WTC11 (cell line): ENCODE measurements at regions not wholly inside any gene's neighbourhood (a gene's known extent, or its start where the extent isn't known, plus 50 kb on each side); places are given as distances from the start of the nearest gene placed in this dataset.

Experiments
- ATAC-seq: fragments of 200-7000 bp; cut with Tn5 transposase; 2 replicates; pipeline ENCODE4 v1.10.0; 2021; ENCODE audit warnings: mild to moderate bottlenecking, moderate library complexity
- CTCF ChIA-PET: fragments of 300-600 bp; sonication (Branson Sonifier 250); formaldehyde crosslinking; loops from one replicate; lab custom pipeline; 2021; ENCODE audit warnings: antibody characterized with exemption; lab: Charles Lee
- POLR2A ChIA-PET: fragments of 350-600 bp; sonication (Branson Sonifier 250); formaldehyde crosslinking; loops from one replicate; lab custom pipeline; 2021; ENCODE audit warnings: antibody characterized with exemption; lab: Charles Lee
- DNase-seq: peaks from one replicate; pipeline ENCODE4 v3.0.0; 2021; ENCODE audit warnings: low spot score
- H3K27ac Mint-ChIP-seq: 2 replicates; pipeline ENCODE4 v1.8.0; 2021; ENCODE audit warnings: mixed read lengths
- H3K27me3 Mint-ChIP-seq: 2 replicates; pipeline ENCODE4 v1.8.0; 2021; ENCODE audit warnings: low read depth, mild to moderate bottlenecking, moderate library complexity, mixed read lengths
- H3K36me3 Mint-ChIP-seq: 2 replicates; pipeline ENCODE4 v1.8.0; 2021; ENCODE audit warnings: mixed read lengths
- H3K4me1 Mint-ChIP-seq: 2 replicates; pipeline ENCODE4 v1.8.0; 2022; ENCODE audit warnings: mixed read lengths
- H3K4me3 Mint-ChIP-seq: 2 replicates; pipeline ENCODE4 v1.8.0; 2021; ENCODE audit warnings: mild to moderate bottlenecking, moderate library complexity, mixed read lengths
- H3K9me3 Mint-ChIP-seq: 2 replicates; pipeline ENCODE4 v1.8.0; 2021; ENCODE audit warnings: mixed read lengths
- CBFB ChIP-seq: sonication (generic); formaldehyde crosslinking; IDR thresholded peaks from 2 replicates; pipeline ENCODE4 v1.8.1; 2022; ENCODE audit warnings: mild to moderate bottlenecking, low read depth, missing genetic modification reagents
- ELF4 ChIP-seq: sonication (generic); formaldehyde crosslinking; IDR thresholded peaks from 2 replicates; pipeline ENCODE4 v1.8.1; 2022; ENCODE audit warnings: low read depth, mild to moderate bottlenecking, moderate library complexity, missing genetic modification reagents
- FOXP1 ChIP-seq: sonication (generic); formaldehyde crosslinking; IDR thresholded peaks from 2 replicates; pipeline ENCODE4 v1.8.0; 2022; ENCODE audit warnings: missing genetic modification reagents, mild to moderate bottlenecking, moderate library complexity, borderline replicate concordance
- GRHL2 ChIP-seq: fragments of 250-450 bp; sonication (Bioruptor Pico); IDR thresholded peaks from 2 replicates; pipeline ENCODE4 v1.8.0; 2022; ENCODE audit warnings: mild to moderate bottlenecking, moderate library complexity; ENCODE audit not compliant: insufficient replicate concordance, severe bottlenecking
- HMGA2 ChIP-seq: fragments of 250-450 bp; sonication (Bioruptor Pico); IDR thresholded peaks from 2 replicates; pipeline ENCODE4 v1.4.0; 2021; ENCODE audit warnings: mild to moderate bottlenecking, moderate library complexity
- JAZF1 ChIP-seq: fragments of 250-450 bp; sonication (Bioruptor Pico); IDR thresholded peaks from 2 replicates; pipeline ENCODE4 v1.9.0; 2021; ENCODE audit warnings: moderate library complexity, mild to moderate bottlenecking, inconsistent platforms
- RELA ChIP-seq: sonication (generic); formaldehyde crosslinking; IDR thresholded peaks from 2 replicates; pipeline ENCODE4 v1.8.1; 2022; ENCODE audit warnings: missing genetic modification reagents, mild to moderate bottlenecking, borderline replicate concordance
- ZBTB21 ChIP-seq: sonication (generic); formaldehyde crosslinking; IDR thresholded peaks from 2 replicates; pipeline ENCODE4 v1.8.1; 2023; ENCODE audit warnings: mild to moderate bottlenecking, missing genetic modification reagents, borderline replicate concordance
- ZNF396 ChIP-seq: fragments of 250-450 bp; sonication (Bioruptor Pico); IDR thresholded peaks from 2 replicates; pipeline ENCODE4 v1.8.0; 2021; ENCODE audit warnings: mild to moderate bottlenecking, moderate library complexity, borderline replicate concordance
- ZNF671 ChIP-seq: fragments of 250-450 bp; sonication (Bioruptor Pico); IDR thresholded peaks from 2 replicates; pipeline ENCODE4 v1.8.0; 2021; ENCODE audit warnings: mild to moderate bottlenecking
- TF ChIP-seq, protein P1 (sequence below): fragments of 200-600 bp; IDR thresholded peaks from 2 replicates; pipeline ENCODE4 v1.8.0; 2022; ENCODE audit warnings: antibody characterized with exemption
- TF ChIP-seq, protein P2 (sequence below): sonication (generic); formaldehyde crosslinking; IDR thresholded peaks from 2 replicates; pipeline ENCODE4 v1.8.1; 2022; ENCODE audit warnings: low read depth, missing genetic modification reagents, borderline replicate concordance
- TF ChIP-seq, protein P3 (sequence below): fragments of 250-450 bp; sonication (Bioruptor Pico); IDR thresholded peaks from 2 replicates; pipeline ENCODE4 v1.8.0; 2021; ENCODE audit warnings: mild to moderate bottlenecking
- TF ChIP-seq, protein P4 (sequence below): sonication (generic); formaldehyde crosslinking; IDR thresholded peaks from 2 replicates; pipeline ENCODE4 v1.8.1; 2022; ENCODE audit warnings: missing genetic modification reagents, borderline replicate concordance
- TF ChIP-seq, protein P5 (sequence below): sonication (generic); formaldehyde crosslinking; IDR thresholded peaks from 2 replicates; pipeline ENCODE4 v1.8.0; 2023; ENCODE audit warnings: missing genetic modification reagents, mild to moderate bottlenecking, borderline replicate concordance
- TF ChIP-seq, protein P6 (sequence below): fragments of 250-450 bp; sonication (Bioruptor Pico); IDR thresholded peaks from 2 replicates; pipeline ENCODE4 v1.9.0; 2021; ENCODE audit warnings: mild to moderate bottlenecking
- TF ChIP-seq, protein P7 (sequence below): sonication (generic); formaldehyde crosslinking; IDR thresholded peaks from 2 replicates; pipeline ENCODE4 v1.8.0; 2023; ENCODE audit warnings: mild to moderate bottlenecking, missing genetic modification reagents

DNA sequence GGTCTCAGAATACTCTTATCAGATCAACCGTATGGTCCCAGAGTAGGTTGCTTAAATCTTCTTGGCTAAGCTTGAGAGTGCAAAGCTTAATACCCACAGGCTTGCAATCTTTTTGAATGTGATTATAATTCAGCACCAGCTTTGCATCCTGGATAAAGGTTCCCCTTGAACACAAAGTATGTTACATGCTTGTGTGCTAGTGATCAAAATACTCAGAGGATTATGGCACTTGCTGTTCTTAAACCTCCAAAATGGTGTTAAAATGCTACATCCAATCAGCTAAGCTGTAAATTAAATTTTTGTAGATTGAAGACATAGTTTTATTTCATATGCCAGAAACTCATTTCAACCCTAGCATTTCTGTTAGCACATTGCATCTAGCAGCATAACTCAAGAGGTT is 812.2 kb upstream of the TENM3 start:
- POLR2A ChIA-PET, result no interaction called here
- TF ChIP-seq ELF4 (CRISPR knock-in tag), result no peak
- TF ChIP-seq, protein P1, sequence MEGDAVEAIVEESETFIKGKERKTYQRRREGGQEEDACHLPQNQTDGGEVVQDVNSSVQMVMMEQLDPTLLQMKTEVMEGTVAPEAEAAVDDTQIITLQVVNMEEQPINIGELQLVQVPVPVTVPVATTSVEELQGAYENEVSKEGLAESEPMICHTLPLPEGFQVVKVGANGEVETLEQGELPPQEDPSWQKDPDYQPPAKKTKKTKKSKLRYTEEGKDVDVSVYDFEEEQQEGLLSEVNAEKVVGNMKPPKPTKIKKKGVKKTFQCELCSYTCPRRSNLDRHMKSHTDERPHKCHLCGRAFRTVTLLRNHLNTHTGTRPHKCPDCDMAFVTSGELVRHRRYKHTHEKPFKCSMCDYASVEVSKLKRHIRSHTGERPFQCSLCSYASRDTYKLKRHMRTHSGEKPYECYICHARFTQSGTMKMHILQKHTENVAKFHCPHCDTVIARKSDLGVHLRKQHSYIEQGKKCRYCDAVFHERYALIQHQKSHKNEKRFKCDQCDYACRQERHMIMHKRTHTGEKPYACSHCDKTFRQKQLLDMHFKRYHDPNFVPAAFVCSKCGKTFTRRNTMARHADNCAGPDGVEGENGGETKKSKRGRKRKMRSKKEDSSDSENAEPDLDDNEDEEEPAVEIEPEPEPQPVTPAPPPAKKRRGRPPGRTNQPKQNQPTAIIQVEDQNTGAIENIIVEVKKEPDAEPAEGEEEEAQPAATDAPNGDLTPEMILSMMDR, result no peak
- TF ChIP-seq GRHL2 (CRISPR knock-in tag), result no peak
- no peak overlapping the region for H3K27ac Mint-ChIP-seq
- DNase-seq (no peak), ATAC-seq (no peak)
- no peaks in the 10 kb centered on the region for H3K9me3 Mint-ChIP-seq
- CTCF ChIA-PET, result no interaction called here
- H3K4me3 Mint-ChIP-seq, result no peak overlapping the region
- H3K27me3 Mint-ChIP-seq, result no peaks in the 10 kb centered on the region
- H3K4me1 Mint-ChIP-seq, result peaks cover 18% of the 10 kb centered on the region
- no peaks in the 10 kb centered on the region for H3K36me3 Mint-ChIP-seq

DNA sequence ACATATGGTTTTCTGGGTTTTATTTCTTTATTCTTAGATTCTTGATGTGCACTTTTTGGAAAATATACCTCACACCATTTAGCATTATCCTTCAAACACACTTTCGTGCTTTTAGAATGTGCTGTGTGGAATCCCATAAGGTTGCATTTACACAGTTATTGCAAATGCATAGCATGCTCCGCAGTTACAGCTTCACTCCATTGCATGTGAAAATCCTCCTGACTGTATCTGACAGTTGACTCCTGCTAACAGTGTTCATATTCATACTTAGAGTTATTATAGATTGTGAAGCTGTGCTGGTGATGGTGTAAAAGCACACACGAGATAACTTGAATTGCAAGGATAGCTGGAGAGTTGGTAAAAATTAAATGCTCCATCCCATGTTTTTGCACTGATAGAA is 811.5 kb upstream of the TENM3 start:
- H3K4me1 Mint-ChIP-seq, result peaks cover 18% of the 10 kb centered on the region
- DNase-seq (no peak), ATAC-seq (no peak)
- H3K27ac Mint-ChIP-seq, result peak overlapping the region; percentile 61; the same call in 1 of the 2 replicates
- H3K4me3 Mint-ChIP-seq, result no peak overlapping the region
- H3K27me3 Mint-ChIP-seq, result no peaks in the 10 kb centered on the region
- CTCF ChIA-PET, result no interaction called here
- H3K36me3 Mint-ChIP-seq, result no peaks in the 10 kb centered on the region
- H3K9me3 Mint-ChIP-seq, result no peaks in the 10 kb centered on the region
- POLR2A ChIA-PET, result no interaction called here
- TF ChIP-seq HMGA2 (CRISPR knock-in tag) (no peak), CBFB (CRISPR knock-in tag) (no peak), RELA (no peak), ZBTB21 (CRISPR knock-in tag) (no peak), ZNF671 (CRISPR knock-in tag) (no peak), JAZF1 (no peak), ZNF396 (CRISPR knock-in tag) (no peak), FOXP1 (CRISPR knock-in tag) (no peak)
- TF ChIP-seq, protein P2, sequence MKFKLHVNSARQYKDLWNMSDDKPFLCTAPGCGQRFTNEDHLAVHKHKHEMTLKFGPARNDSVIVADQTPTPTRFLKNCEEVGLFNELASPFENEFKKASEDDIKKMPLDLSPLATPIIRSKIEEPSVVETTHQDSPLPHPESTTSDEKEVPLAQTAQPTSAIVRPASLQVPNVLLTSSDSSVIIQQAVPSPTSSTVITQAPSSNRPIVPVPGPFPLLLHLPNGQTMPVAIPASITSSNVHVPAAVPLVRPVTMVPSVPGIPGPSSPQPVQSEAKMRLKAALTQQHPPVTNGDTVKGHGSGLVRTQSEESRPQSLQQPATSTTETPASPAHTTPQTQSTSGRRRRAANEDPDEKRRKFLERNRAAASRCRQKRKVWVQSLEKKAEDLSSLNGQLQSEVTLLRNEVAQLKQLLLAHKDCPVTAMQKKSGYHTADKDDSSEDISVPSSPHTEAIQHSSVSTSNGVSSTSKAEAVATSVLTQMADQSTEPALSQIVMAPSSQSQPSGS (CRISPR knock-in tag), result no peak
- TF ChIP-seq, protein P3, sequence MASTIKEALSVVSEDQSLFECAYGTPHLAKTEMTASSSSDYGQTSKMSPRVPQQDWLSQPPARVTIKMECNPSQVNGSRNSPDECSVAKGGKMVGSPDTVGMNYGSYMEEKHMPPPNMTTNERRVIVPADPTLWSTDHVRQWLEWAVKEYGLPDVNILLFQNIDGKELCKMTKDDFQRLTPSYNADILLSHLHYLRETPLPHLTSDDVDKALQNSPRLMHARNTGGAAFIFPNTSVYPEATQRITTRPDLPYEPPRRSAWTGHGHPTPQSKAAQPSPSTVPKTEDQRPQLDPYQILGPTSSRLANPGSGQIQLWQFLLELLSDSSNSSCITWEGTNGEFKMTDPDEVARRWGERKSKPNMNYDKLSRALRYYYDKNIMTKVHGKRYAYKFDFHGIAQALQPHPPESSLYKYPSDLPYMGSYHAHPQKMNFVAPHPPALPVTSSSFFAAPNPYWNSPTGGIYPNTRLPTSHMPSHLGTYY, result no peak
- TF ChIP-seq, protein P4, sequence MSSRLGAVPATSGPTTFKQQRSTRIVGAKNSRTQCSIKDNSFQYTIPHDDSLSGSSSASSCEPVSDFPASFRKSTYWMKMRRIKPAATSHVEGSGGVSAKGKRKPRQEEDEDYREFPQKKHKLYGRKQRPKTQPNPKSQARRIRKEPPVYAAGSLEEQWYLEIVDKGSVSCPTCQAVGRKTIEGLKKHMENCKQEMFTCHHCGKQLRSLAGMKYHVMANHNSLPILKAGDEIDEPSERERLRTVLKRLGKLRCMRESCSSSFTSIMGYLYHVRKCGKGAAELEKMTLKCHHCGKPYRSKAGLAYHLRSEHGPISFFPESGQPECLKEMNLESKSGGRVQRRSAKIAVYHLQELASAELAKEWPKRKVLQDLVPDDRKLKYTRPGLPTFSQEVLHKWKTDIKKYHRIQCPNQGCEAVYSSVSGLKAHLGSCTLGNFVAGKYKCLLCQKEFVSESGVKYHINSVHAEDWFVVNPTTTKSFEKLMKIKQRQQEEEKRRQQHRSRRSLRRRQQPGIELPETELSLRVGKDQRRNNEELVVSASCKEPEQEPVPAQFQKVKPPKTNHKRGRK (CRISPR knock-in tag), result no peak
- TF ChIP-seq, protein P5, sequence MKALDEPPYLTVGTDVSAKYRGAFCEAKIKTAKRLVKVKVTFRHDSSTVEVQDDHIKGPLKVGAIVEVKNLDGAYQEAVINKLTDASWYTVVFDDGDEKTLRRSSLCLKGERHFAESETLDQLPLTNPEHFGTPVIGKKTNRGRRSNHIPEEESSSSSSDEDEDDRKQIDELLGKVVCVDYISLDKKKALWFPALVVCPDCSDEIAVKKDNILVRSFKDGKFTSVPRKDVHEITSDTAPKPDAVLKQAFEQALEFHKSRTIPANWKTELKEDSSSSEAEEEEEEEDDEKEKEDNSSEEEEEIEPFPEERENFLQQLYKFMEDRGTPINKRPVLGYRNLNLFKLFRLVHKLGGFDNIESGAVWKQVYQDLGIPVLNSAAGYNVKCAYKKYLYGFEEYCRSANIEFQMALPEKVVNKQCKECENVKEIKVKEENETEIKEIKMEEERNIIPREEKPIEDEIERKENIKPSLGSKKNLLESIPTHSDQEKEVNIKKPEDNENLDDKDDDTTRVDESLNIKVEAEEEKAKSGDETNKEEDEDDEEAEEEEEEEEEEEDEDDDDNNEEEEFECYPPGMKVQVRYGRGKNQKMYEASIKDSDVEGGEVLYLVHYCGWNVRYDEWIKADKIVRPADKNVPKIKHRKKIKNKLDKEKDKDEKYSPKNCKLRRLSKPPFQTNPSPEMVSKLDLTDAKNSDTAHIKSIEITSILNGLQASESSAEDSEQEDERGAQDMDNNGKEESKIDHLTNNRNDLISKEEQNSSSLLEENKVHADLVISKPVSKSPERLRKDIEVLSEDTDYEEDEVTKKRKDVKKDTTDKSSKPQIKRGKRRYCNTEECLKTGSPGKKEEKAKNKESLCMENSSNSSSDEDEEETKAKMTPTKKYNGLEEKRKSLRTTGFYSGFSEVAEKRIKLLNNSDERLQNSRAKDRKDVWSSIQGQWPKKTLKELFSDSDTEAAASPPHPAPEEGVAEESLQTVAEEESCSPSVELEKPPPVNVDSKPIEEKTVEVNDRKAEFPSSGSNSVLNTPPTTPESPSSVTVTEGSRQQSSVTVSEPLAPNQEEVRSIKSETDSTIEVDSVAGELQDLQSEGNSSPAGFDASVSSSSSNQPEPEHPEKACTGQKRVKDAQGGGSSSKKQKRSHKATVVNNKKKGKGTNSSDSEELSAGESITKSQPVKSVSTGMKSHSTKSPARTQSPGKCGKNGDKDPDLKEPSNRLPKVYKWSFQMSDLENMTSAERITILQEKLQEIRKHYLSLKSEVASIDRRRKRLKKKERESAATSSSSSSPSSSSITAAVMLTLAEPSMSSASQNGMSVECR (CRISPR knock-in tag), result no peak
- TF ChIP-seq, protein P6, sequence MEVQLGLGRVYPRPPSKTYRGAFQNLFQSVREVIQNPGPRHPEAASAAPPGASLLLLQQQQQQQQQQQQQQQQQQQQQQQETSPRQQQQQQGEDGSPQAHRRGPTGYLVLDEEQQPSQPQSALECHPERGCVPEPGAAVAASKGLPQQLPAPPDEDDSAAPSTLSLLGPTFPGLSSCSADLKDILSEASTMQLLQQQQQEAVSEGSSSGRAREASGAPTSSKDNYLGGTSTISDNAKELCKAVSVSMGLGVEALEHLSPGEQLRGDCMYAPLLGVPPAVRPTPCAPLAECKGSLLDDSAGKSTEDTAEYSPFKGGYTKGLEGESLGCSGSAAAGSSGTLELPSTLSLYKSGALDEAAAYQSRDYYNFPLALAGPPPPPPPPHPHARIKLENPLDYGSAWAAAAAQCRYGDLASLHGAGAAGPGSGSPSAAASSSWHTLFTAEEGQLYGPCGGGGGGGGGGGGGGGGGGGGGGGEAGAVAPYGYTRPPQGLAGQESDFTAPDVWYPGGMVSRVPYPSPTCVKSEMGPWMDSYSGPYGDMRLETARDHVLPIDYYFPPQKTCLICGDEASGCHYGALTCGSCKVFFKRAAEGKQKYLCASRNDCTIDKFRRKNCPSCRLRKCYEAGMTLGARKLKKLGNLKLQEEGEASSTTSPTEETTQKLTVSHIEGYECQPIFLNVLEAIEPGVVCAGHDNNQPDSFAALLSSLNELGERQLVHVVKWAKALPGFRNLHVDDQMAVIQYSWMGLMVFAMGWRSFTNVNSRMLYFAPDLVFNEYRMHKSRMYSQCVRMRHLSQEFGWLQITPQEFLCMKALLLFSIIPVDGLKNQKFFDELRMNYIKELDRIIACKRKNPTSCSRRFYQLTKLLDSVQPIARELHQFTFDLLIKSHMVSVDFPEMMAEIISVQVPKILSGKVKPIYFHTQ (CRISPR knock-in tag), result no peak
- TF ChIP-seq, protein P7, sequence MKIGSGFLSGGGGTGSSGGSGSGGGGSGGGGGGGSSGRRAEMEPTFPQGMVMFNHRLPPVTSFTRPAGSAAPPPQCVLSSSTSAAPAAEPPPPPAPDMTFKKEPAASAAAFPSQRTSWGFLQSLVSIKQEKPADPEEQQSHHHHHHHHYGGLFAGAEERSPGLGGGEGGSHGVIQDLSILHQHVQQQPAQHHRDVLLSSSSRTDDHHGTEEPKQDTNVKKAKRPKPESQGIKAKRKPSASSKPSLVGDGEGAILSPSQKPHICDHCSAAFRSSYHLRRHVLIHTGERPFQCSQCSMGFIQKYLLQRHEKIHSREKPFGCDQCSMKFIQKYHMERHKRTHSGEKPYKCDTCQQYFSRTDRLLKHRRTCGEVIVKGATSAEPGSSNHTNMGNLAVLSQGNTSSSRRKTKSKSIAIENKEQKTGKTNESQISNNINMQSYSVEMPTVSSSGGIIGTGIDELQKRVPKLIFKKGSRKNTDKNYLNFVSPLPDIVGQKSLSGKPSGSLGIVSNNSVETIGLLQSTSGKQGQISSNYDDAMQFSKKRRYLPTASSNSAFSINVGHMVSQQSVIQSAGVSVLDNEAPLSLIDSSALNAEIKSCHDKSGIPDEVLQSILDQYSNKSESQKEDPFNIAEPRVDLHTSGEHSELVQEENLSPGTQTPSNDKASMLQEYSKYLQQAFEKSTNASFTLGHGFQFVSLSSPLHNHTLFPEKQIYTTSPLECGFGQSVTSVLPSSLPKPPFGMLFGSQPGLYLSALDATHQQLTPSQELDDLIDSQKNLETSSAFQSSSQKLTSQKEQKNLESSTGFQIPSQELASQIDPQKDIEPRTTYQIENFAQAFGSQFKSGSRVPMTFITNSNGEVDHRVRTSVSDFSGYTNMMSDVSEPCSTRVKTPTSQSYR (CRISPR knock-in tag), result no peak
